ENCODE measurements at regions not wholly inside any gene's neighbourhood (a gene's known extent, or its start where the extent isn't known, plus 50 kb on each side); places are given as distances from the start of the nearest gene placed in this dataset.
"Not testable (repeated sequence)": the region's sequence is repeated elsewhere in the genome, so short reads cannot be mapped to it uniquely, and the experiment has no call there.

- CTCF ChIA-PET = no interaction called here
- H3K4me1 Mint-ChIP-seq (ENCODE audit: low read depth) = no peaks in the 10 kb centered on the region
- ATAC-seq (no peak), DNase-seq (no peak)
- H3K4me3 Mint-ChIP-seq = no peak overlapping the region
- H3K27ac Mint-ChIP-seq = no peak overlapping the region
- peaks cover 6% of the 10 kb centered on the region for H3K9me3 Mint-ChIP-seq (ENCODE audit: insufficient read depth)
- POLR2A ChIA-PET = no interaction called here
- H3K27me3 Mint-ChIP-seq (ENCODE audit: low read depth) = no peaks in the 10 kb centered on the region
- no peaks in the 10 kb centered on the region for H3K36me3 Mint-ChIP-seq (ENCODE audit: low read depth)
These were observed 919.0 kb downstream of the TAF11L14 start for GRCh38 chr5:18553269-18553668.

GRCh38 chr5:18560602-18561001 is 926.3 kb downstream of the TAF11L14 start:
- ChIA-PET CTCF (no interaction called here), POLR2A (no interaction called here)
- H3K4me3 Mint-ChIP-seq = no peak overlapping the region
- H3K27me3 Mint-ChIP-seq (ENCODE audit: low read depth) = no peaks in the 10 kb centered on the region
- H3K4me1 Mint-ChIP-seq (ENCODE audit: low read depth) = no peaks in the 10 kb centered on the region
- no peak for DNase-seq
- no peaks in the 10 kb centered on the region for H3K9me3 Mint-ChIP-seq (ENCODE audit: insufficient read depth)
- no peak overlapping the region for H3K27ac Mint-ChIP-seq
- no peaks in the 10 kb centered on the region for H3K36me3 Mint-ChIP-seq (ENCODE audit: low read depth)
- no peak for ATAC-seq

GRCh38 chr5:18563853-18564252 is 929.6 kb downstream of the TAF11L14 start:
- Mint-ChIP-seq H3K36me3 (ENCODE audit: low read depth) (no peaks in the 10 kb centered on the region), H3K4me3 (no peak overlapping the region), H3K27ac (no peak overlapping the region), H3K27me3 (ENCODE audit: low read depth) (no peaks in the 10 kb centered on the region), H3K4me1 (ENCODE audit: low read depth) (no peaks in the 10 kb centered on the region), H3K9me3 (ENCODE audit: insufficient read depth) (peaks cover 7% of the 10 kb centered on the region)
- DNase-seq = no peak
- no peak for ATAC-seq
- ChIA-PET CTCF (no interaction called here), POLR2A (no interaction called here)

- H3K36me3 Mint-ChIP-seq (ENCODE audit: low read depth) = no peaks in the 10 kb centered on the region
- no peak overlapping the region for H3K27ac Mint-ChIP-seq
- no peaks in the 10 kb centered on the region for H3K4me1 Mint-ChIP-seq (ENCODE audit: low read depth)
- H3K27me3 Mint-ChIP-seq (ENCODE audit: low read depth) = no peaks in the 10 kb centered on the region
- ATAC-seq (no peak), DNase-seq (no peak)
- CTCF ChIA-PET = no interaction called here
- peaks cover 7% of the 10 kb centered on the region for H3K9me3 Mint-ChIP-seq (ENCODE audit: insufficient read depth)
- POLR2A ChIA-PET = no interaction called here
- H3K4me3 Mint-ChIP-seq = no peak overlapping the region
These were observed 932.4 kb downstream of the TAF11L14 start for GRCh38 chr5:18566671-18567070.

GRCh38 chr5:18576586-18576985 is 942.3 kb downstream of the TAF11L14 start:
- Mint-ChIP-seq H3K9me3 (ENCODE audit: insufficient read depth) (no peaks in the 10 kb centered on the region), H3K27ac (no peak overlapping the region), H3K36me3 (ENCODE audit: low read depth) (no peaks in the 10 kb centered on the region), H3K4me3 (no peak overlapping the region), H3K27me3 (ENCODE audit: low read depth) (no peaks in the 10 kb centered on the region), H3K4me1 (ENCODE audit: low read depth) (no peaks in the 10 kb centered on the region)
- DNase-seq (no peak), ATAC-seq (no peak)
- CTCF ChIA-PET = no interaction called here
- POLR2A ChIA-PET = no interaction called here

GRCh38 chr5:18601185-18601584 is 966.9 kb downstream of the TAF11L14 start:
- ChIA-PET POLR2A (no interaction called here), CTCF (no interaction called here)
- Mint-ChIP-seq H3K27me3 (ENCODE audit: low read depth) (no peaks in the 10 kb centered on the region), H3K27ac (no peak overlapping the region), H3K9me3 (ENCODE audit: insufficient read depth) (no peaks in the 10 kb centered on the region), H3K4me1 (ENCODE audit: low read depth) (no peaks in the 10 kb centered on the region), H3K36me3 (ENCODE audit: low read depth) (no peaks in the 10 kb centered on the region), H3K4me3 (no peak overlapping the region)
- DNase-seq = no peak
- no peak for ATAC-seq

GRCh38 chr5:18602402-18602801 is 968.1 kb downstream of the TAF11L14 start:
- H3K9me3 Mint-ChIP-seq (ENCODE audit: insufficient read depth) = no peaks in the 10 kb centered on the region
- H3K4me1 Mint-ChIP-seq (ENCODE audit: low read depth) = no peaks in the 10 kb centered on the region
- no peak overlapping the region for H3K27ac Mint-ChIP-seq
- ChIA-PET CTCF (no interaction called here), POLR2A (no interaction called here)
- DNase-seq (no peak), ATAC-seq (no peak)
- H3K27me3 Mint-ChIP-seq (ENCODE audit: low read depth) = no peaks in the 10 kb centered on the region
- no peaks in the 10 kb centered on the region for H3K36me3 Mint-ChIP-seq (ENCODE audit: low read depth)
- no peak overlapping the region for H3K4me3 Mint-ChIP-seq

GRCh38 chr5:18605186-18605585 is 970.9 kb downstream of the TAF11L14 start:
- no peaks in the 10 kb centered on the region for H3K4me1 Mint-ChIP-seq (ENCODE audit: low read depth)
- ATAC-seq = no peak
- ChIA-PET POLR2A (no interaction called here), CTCF (no interaction called here)
- H3K9me3 Mint-ChIP-seq (ENCODE audit: insufficient read depth) = no peaks in the 10 kb centered on the region
- no peak for DNase-seq
- H3K36me3 Mint-ChIP-seq (ENCODE audit: low read depth) = no peaks in the 10 kb centered on the region
- H3K27ac Mint-ChIP-seq = no peak overlapping the region
- H3K27me3 Mint-ChIP-seq (ENCODE audit: low read depth) = no peaks in the 10 kb centered on the region
- H3K4me3 Mint-ChIP-seq = no peak overlapping the region

- CTCF ChIA-PET = no interaction called here
- POLR2A ChIA-PET = no interaction called here
- Mint-ChIP-seq H3K27ac (no peak overlapping the region), H3K27me3 (ENCODE audit: low read depth) (no peaks in the 10 kb centered on the region), H3K4me1 (ENCODE audit: low read depth) (no peaks in the 10 kb centered on the region), H3K36me3 (ENCODE audit: low read depth) (no peaks in the 10 kb centered on the region), H3K9me3 (ENCODE audit: insufficient read depth) (no peaks in the 10 kb centered on the region), H3K4me3 (no peak overlapping the region)
- no peak for DNase-seq
- ATAC-seq = no peak
These were observed 973.3 kb downstream of the TAF11L14 start for GRCh38 chr5:18607570-18607969.

GRCh38 chr5:18617191-18617590 is 982.9 kb downstream of the TAF11L14 start:
- H3K27me3 Mint-ChIP-seq (ENCODE audit: low read depth); CTCF ChIA-PET; H3K4me3 Mint-ChIP-seq; H3K4me1 Mint-ChIP-seq (ENCODE audit: low read depth); DNase-seq; H3K36me3 Mint-ChIP-seq (ENCODE audit: low read depth); POLR2A ChIA-PET; ATAC-seq; H3K27ac Mint-ChIP-seq: not testable (repeated sequence)
- H3K9me3 Mint-ChIP-seq (ENCODE audit: insufficient read depth) = peaks cover 12% of the 10 kb centered on the region

- H3K27me3 Mint-ChIP-seq (ENCODE audit: low read depth) = no peaks in the 10 kb centered on the region
- ChIA-PET CTCF (no interaction called here), POLR2A (no interaction called here)
- no peak for DNase-seq
- no peaks in the 10 kb centered on the region for H3K36me3 Mint-ChIP-seq (ENCODE audit: low read depth)
- no peak overlapping the region for H3K27ac Mint-ChIP-seq
- peaks cover 6% of the 10 kb centered on the region for H3K9me3 Mint-ChIP-seq (ENCODE audit: insufficient read depth)
- H3K4me3 Mint-ChIP-seq = no peak overlapping the region
- no peaks in the 10 kb centered on the region for H3K4me1 Mint-ChIP-seq (ENCODE audit: low read depth)
- no peak for ATAC-seq
These were observed 996.3 kb downstream of the TAF11L14 start for GRCh38 chr5:18630458-18631045.

- POLR2A ChIA-PET = no interaction called here
- CTCF ChIA-PET = no interaction called here
- ATAC-seq (no peak), DNase-seq (no peak)
- Mint-ChIP-seq H3K9me3 (ENCODE audit: insufficient read depth) (no peaks in the 10 kb centered on the region), H3K27me3 (ENCODE audit: low read depth) (no peaks in the 10 kb centered on the region), H3K27ac (no peak overlapping the region), H3K4me1 (ENCODE audit: low read depth) (no peaks in the 10 kb centered on the region), H3K36me3 (ENCODE audit: low read depth) (no peaks in the 10 kb centered on the region), H3K4me3 (no peak overlapping the region)
These were observed 1018.4 kb downstream of the TAF11L14 start for GRCh38 chr5:18652404-18653215.

GRCh38 chr5:18653216-18653752 is 1019.0 kb downstream of the TAF11L14 start:
- H3K4me1 Mint-ChIP-seq (ENCODE audit: low read depth) = no peaks in the 10 kb centered on the region
- no peak overlapping the region for H3K4me3 Mint-ChIP-seq
- ATAC-seq (no peak), DNase-seq (no peak)
- POLR2A ChIA-PET = no interaction called here
- H3K36me3 Mint-ChIP-seq (ENCODE audit: low read depth) = no peaks in the 10 kb centered on the region
- H3K9me3 Mint-ChIP-seq (ENCODE audit: insufficient read depth) = no peaks in the 10 kb centered on the region
- H3K27ac Mint-ChIP-seq = no peak overlapping the region
- no peaks in the 10 kb centered on the region for H3K27me3 Mint-ChIP-seq (ENCODE audit: low read depth)
- CTCF ChIA-PET = no interaction called here

Data from activated CD8-positive, alpha-beta T cell treated with anti-CD3 and anti-CD28 coated beads, Interleukin-2, amount 10 ng/mL, durations not matched to agents 7 days and 5 days (primary cell).